ENCODE measurements at regions not wholly inside any gene's neighbourhood (a gene's known extent, or its start where the extent isn't known, plus 50 kb on each side); places are given as distances from the start of the nearest gene placed in this dataset.
A peak's percentile ranks its signal among the peaks of the same experiment; 100 is the strongest.

GRCh38 chr15:100783291-100783690 is 96.3 kb upstream of the ALDH1A3 start:
- Histone ChIP-seq H3K36me3 (no peaks in the 10 kb centered on the region), H3K27ac (replicated peaks in 1 of 4) (no peak overlapping the region), H3K9me3 (no peaks in the 10 kb centered on the region), H3K4me1 (no peaks in the 10 kb centered on the region), H3K4me3 (no peak overlapping the region), H3K27me3 (peaks cover 0 to 31% (median 0%) of the 10 kb centered on the region in 4 donors)
- WGBS, result 91% methylated on average over 3 of the region's 7 CpGs
- DNase-seq (ENCODE audit: extremely low spot score), result peak; percentile 39
- intact Hi-C loops (cut with DNase I), result no loop called here
- no peak for TF ChIP-seq POLR2AphosphoS5 (IDR thresholded peaks at IDR 0.05)
- TF ChIP-seq CTCF (IDR thresholded peaks at IDR 0.05), result no peak
- no peak for TF ChIP-seq POLR2A (IDR thresholded peaks at IDR 0.05; ENCODE audit: low read depth)
- TF ChIP-seq EP300 (IDR thresholded peaks at IDR 0.05), result no peak

GRCh38 chr15:100783760-100784492 is 95.7 kb upstream of the ALDH1A3 start:
- WGBS, result 91% methylated on average over 15 of the region's 17 CpGs
- TF ChIP-seq POLR2A (IDR thresholded peaks at IDR 0.05; ENCODE audit: low read depth) (no peak), POLR2AphosphoS5 (IDR thresholded peaks at IDR 0.05) (no peak), EP300 (IDR thresholded peaks at IDR 0.05) (no peak), CTCF (IDR thresholded peaks at IDR 0.05) (no peak)
- Histone ChIP-seq H3K27ac (replicated peaks in 1 of 4) (no peak overlapping the region), H3K4me1 (no peaks in the 10 kb centered on the region), H3K9me3 (no peaks in the 10 kb centered on the region), H3K4me3 (no peak overlapping the region), H3K36me3 (no peaks in the 10 kb centered on the region), H3K27me3 (peaks cover 0 to 31% (median 0%) of the 10 kb centered on the region in 4 donors)
- intact Hi-C loops (cut with DNase I), result no loop called here
- no peak for DNase-seq (ENCODE audit: extremely low spot score)

- DNase-seq (ENCODE audit: extremely low spot score), result peak; percentile 82
- TF ChIP-seq POLR2A (IDR thresholded peaks at IDR 0.05; ENCODE audit: low read depth), result no peak
- no peak for TF ChIP-seq CTCF (IDR thresholded peaks at IDR 0.05)
- TF ChIP-seq POLR2AphosphoS5 (IDR thresholded peaks at IDR 0.05), result no peak
- no peak for TF ChIP-seq EP300 (IDR thresholded peaks at IDR 0.05)
- Histone ChIP-seq H3K27ac (replicated peaks in 1 of 4) (no peak overlapping the region), H3K4me1 (no peaks in the 10 kb centered on the region), H3K27me3 (peaks cover 0 to 31% (median 0%) of the 10 kb centered on the region in 4 donors), H3K36me3 (no peaks in the 10 kb centered on the region), H3K4me3 (no peak overlapping the region), H3K9me3 (no peaks in the 10 kb centered on the region)
- WGBS, result 76% methylated on average over 9 of the region's 10 CpGs
- intact Hi-C loops (cut with DNase I), result no loop called here
Measured at GRCh38 chr15:100784493-100785180, 95.0 kb upstream of the ALDH1A3 start.

GRCh38 chr15:100785181-100786138 is 94.2 kb upstream of the ALDH1A3 start:
- H3K27ac ChIP-seq (replicated peaks in 1 of 4), result no peak overlapping the region
- peaks cover 0 to 29% (median 0%) of the 10 kb centered on the region in 4 donors for H3K27me3 ChIP-seq
- peak; percentile 78 for DNase-seq (ENCODE audit: extremely low spot score)
- H3K9me3 ChIP-seq, result no peaks in the 10 kb centered on the region
- 92% methylated on average over 10 of the region's 10 CpGs for WGBS
- intact Hi-C loops (cut with DNase I), result no loop called here
- no peaks in the 10 kb centered on the region for H3K4me1 ChIP-seq
- no peak overlapping the region for H3K4me3 ChIP-seq
- TF ChIP-seq POLR2A (IDR thresholded peaks at IDR 0.05; ENCODE audit: low read depth), result no peak
- no peak for TF ChIP-seq EP300 (IDR thresholded peaks at IDR 0.05)
- no peak for TF ChIP-seq CTCF (IDR thresholded peaks at IDR 0.05)
- H3K36me3 ChIP-seq, result no peaks in the 10 kb centered on the region
